NCI-H1694 treated with DMSO at 0.1 percent for 48 hours (cell line): ENCODE measurements at regions not wholly inside any gene's neighbourhood (a gene's known extent, or its start where the extent isn't known, plus 50 kb on each side); places are given as distances from the start of the nearest gene placed in this dataset.
"Not testable (repeated sequence)": the region's sequence is repeated elsewhere in the genome, so short reads cannot be mapped to it uniquely, and the experiment has no call there.

Experiments used
- DNase-seq: peaks from one replicate; lab custom pipeline; 2025; lab: John Stamatoyannopoulos, UW

GRCh38 chr7:33784000-33784399 lies 121.3 kb upstream of the BMPER start:
- no peak for DNase-seq

DNA sequence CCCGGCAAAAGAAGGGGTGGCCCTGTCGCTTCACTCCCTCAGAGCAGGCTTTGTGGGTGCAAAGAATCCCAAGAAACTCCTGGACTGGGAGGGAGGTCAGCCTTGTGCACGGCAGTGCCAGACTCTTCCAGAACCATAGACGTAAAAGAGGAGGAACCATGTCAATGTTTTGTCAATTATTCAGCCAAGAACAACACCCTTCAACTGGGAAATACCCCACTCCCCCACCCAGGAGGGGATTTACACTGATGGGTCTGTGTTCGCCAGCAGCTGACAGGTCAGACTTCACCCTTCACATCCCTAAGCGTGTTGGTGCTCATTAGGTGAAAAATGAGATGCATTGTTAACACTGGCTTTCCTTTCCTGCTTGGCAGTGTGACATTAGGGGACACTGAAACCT lies 116.8 kb upstream of the BMPER start:
- no peak for DNase-seq

- DNase-seq = no peak
These were observed 115.3 kb upstream of the BMPER start for GRCh38 chr7:33789871-33790630.

- DNase-seq = no peak
These were observed 114.6 kb upstream of the BMPER start for GRCh38 chr7:33790746-33791145.

DNA sequence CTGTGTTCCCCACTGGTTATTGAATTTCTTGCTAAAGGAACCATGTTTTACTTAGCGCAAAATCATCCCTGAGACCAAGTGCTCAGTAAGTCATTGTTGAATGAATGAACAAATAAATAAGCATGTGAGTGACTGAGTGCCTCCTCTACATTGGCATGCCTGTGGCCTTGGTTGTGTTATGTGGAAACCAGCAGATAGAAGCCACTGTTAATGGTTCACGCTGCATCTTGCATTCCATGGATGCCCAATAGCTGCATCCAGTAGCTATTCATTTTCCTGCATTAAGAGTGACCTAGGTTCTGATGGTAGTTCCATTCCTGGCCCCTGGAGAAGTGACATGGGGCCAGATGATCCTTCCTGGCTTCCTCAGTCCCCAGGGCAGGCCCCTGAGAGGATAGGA lies 113.3 kb upstream of the BMPER start:
- no peak for DNase-seq

DNA sequence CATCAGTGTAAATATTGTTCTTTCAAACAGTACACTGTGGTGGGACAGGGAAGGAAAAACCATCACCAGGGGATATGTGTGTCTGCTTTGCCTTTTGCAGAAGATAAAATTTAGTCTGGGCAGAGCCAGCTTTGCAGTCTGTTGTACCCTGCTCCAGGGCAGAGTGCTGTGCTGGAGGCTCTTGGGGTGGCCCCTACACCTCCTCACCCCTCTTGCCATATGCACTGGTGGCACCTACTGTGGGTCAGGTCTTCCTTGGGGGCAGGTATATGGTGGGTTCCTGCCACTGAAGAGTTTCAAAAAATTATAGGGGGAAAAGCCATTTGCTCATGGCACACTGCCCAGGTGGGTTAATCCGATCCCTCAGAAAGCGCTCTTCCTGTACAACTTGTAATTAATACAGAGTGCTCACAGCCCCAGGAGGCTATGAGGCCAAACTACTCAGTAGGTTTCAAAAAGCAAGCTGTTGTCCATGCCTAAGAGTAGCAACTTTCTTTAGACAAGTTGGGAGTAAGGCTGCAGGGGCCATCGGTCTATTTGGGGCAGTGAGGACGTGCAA lies 112.7 kb upstream of the BMPER start:
- no peak for DNase-seq

DNA sequence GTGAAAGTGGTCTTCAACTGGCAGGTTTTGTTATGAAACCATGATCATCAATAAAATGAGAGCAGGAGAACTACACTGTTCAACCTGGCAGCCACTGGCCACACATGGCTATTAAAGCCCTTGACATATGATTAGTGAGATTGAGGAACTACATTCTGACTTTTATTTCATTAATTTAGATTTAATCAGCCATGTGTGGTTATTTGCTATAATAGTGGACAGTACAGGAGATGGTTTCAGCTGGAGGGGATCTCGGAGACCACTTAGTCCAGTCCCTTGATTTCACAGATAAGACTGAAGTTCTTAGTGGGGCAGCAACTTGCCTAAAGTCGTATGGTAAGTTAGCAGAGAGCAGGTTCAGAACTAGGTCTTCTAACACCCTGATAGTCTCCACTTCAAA lies 111.7 kb upstream of the BMPER start:
- no peak for DNase-seq

DNA sequence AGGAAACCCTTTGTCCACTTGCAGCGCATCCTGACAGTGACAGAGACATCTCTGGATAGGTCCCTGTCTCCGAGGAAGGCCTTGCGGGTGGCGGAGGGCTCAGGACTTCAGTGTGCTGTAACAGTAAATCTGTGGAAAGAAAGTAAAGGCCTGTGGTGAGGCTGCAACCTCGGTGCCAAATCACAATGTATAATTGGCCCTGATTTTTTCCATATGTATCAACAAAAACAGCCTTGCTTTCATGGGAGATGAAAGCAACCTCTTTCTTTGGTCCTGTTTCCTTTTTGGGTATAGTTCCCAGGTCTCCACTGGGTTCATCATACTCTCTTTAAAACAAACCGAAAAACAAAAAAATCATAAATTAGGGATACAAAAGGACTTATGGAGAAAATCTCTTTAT lies 110.9 kb upstream of the BMPER start:
- DNase-seq = no peak

GRCh38 chr7:33794959-33795358 lies 110.4 kb upstream of the BMPER start:
- DNase-seq = no peak

GRCh38 chr7:33796538-33796937 lies 108.8 kb upstream of the BMPER start:
- no peak for DNase-seq

DNA sequence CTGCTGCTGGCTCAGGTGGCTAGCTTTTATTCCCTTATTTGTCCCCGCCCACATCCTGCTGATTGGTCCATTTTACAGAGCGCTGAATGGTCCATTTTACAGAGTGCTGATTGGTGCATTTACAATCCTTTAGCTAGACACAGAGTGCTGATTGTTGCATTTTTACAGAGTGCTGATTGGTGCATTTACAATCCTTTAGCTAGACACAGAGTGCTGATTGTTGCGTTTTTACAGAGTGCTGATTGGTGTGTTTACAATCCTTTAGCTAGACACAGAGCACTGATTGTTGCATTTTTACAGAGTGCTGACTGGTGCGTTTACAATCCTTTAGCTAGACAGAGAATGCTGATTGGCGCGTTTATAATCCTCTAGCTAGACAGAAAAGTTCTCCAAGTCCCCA lies 107.8 kb upstream of the BMPER start:
- DNase-seq = not testable (repeated sequence)

DNA sequence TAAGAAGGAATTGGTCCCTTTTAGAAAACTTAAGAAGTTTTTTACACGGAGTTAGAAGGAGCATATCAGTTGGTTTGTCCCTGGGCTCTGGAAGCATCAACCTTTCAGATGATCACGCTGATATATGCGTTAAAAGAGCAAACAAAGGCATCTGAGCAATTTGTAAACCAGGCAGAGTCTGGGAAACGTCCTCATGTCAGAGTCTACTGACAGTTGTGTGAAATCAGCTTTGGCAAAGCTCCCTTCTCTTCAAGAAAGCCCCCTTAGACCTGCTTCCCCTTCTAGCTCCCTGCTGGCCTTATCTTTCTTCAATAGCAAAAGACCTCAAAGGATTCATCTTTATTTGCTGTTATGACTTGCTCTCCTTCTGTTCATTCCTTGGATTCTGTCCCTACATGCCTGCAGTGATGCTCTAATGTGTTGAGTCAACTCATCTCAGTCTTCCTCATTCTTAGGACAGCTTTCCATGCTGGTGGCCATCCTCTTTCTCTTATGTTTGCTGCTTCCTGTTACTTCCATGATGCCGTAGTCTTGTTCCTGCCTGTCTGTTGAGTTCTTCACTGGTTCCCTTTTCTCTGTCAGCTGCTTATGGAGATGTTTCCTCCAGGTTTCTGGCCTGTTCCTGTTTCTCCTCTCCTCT lies 106.5 kb upstream of the BMPER start:
- DNase-seq = no peak

GRCh38 chr7:33799766-33800165 lies 105.6 kb upstream of the BMPER start:
- DNase-seq = no peak

DNA sequence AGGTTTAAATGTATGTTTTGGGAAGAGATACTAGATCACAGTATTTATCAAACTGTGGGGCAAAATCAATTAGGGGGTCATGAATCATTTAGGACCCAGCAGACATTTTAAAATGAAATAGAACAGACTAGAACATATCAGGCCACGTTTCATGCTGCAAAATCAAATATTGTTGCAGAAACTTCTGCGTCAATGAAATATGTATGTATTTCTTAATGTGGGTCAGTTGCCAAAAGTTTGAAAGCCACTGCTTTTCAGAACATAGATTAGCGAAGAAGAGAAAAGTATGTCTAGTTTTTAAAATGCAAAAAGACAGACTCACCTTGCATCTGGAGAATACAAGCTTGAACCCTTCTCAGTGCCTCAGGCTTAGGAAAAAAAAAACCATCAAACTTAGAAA lies 102.7 kb upstream of the BMPER start:
- DNase-seq = no peak

GRCh38 chr7:33804140-33804660 lies 101.1 kb upstream of the BMPER start:
- DNase-seq = no peak

- DNase-seq = no peak
These were observed 99.6 kb upstream of the BMPER start for GRCh38 chr7:33805630-33806233.

- no peak for DNase-seq
These were observed 98.8 kb upstream of the BMPER start for GRCh38 chr7:33806298-33807154.

GRCh38 chr7:33807155-33807530 lies 98.2 kb upstream of the BMPER start:
- DNase-seq = no peak

DNA sequence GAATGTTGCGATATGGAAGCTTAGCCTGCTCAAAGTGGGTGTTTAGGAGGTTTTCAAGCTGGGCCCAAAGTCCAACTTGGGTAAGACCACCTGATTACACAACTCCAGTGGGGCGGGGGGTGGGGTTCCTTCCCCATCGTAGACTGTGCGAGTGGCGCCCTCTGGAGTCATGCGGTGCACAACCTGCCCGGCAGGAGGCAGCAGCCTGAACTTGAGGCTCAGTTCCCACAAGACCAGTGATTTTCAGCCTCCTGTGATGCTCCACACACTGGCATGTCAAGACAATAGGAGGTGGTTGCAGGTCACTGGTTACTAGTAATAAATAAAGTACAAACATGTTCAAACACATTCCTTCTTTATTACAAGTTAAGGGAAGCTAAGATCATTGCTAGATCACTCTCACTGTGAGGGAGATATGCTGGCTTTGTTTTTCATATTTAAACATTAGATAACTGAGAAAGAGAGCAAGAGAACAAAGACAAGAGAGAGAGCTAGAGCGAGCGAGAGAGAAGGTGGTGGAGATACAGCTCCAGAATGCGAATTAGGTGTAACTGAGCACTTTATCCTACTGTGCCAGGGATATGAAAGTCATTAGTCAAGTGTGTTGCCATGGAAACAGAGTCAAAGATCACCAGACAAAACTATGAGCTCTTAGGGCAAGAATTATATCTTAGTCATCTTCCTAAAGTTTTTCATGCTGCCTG lies 97.4 kb upstream of the BMPER start:
- no peak for DNase-seq

DNA sequence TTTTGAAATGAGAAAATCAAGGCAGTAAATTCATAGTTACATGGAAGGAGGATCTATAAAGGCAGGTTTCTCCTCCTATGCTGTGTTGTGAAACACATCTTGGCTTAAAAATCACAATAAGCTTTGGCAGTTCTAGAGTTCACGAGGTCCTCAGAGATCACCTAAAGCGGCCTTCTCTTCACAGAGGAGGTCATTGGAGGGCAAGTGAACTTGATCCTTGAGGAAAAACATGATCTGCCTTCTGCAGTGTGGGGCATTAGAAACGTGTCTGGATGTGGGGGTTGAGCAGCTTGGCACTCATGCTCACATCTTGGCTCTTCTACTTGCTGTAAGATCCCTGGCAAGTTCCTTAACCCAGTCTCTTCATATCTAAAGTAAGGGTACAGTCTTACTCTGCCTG lies 96.1 kb upstream of the BMPER start:
- no peak for DNase-seq

DNA sequence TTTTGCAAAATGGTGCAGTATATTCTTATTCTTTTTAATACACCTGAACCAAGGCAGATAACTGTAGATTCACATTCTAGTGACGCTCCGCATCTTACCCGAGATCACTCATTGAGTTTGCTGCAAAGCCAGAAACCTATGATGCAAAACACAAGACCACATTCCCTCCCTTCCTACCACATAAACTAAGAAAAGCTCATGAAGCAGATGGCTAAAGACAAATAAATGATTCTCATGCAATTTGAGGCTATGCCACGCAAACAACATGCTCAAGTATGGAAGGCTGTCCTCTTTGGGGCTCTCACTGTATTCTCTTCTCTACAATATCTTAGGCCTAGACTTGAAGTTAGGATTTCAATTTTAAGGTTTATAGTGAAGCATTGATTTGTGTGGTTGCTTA lies 95.0 kb upstream of the BMPER start:
- no peak for DNase-seq
